B cell (primary cell): ENCODE measurements at regions not wholly inside any gene's neighbourhood (a gene's known extent, or its start where the extent isn't known, plus 50 kb on each side); places are given as distances from the start of the nearest gene placed in this dataset.

Experiments used
- ATAC-seq: fragments of 200-7000 bp; cut with Tn5 transposase; one replicate; pipeline ENCODE4 v1.10.0; 2021; ENCODE audit warnings: low read depth, mild to moderate bottlenecking, moderate number of reproducible peaks, moderate library complexity
- CTCF ChIA-PET: fragments of 350-600 bp; sonication (Branson Sonifier 250); formaldehyde crosslinking; loops from one replicate; lab custom pipeline; 2021; ENCODE audit warnings: antibody characterized with exemption, inconsistent platforms; lab: Charles Lee
- POLR2A ChIA-PET: fragments of 350-600 bp; sonication (Branson Sonifier 250); formaldehyde crosslinking; loops from one replicate; lab custom pipeline; 2021; ENCODE audit warnings: antibody characterized with exemption; lab: Charles Lee
- DNase-seq: peaks from one replicate; pipeline ENCODE4 v3.0.0; 2013
- H2AFZ ChIP-seq: 2 replicates; pipeline ENCODE4 v1.6.1; 2012; ENCODE audit warnings: mild to moderate bottlenecking, low read depth, low read length; ENCODE audit not compliant: insufficient read depth, poor library complexity, severe bottlenecking
- H3K27ac ChIP-seq, 2 donors: 1 replicate in 1 of 2; 2 replicates in 1 of 2; pipeline ENCODE4 v1.5.1; 2012 to 2013; ENCODE audit warnings: low read length in 2 of 2, mild to moderate bottlenecking in 2 of 2, moderate library complexity in 1 of 2
- H3K27me3 ChIP-seq, 4 experiments: fragments of 200-600 bp in 1 of 4; sonication (generic) in 1 of 4; replicated peaks in 1 of 4; 1 replicate in 2 of 4; 2 replicates in 2 of 4; pipeline versions ENCODE4 v1.6.1 to v1.7.0; 2013 to 2016; ENCODE audit warnings: low read length in 3 of 4, mild to moderate bottlenecking in 2 of 4, mixed read lengths in 1 of 4, moderate library complexity in 1 of 4; ENCODE audit not compliant: insufficient read depth in 4 of 4, control insufficient read depth in 3 of 4; ENCODE audit errors: control extremely low read depth in 1 of 4
- H3K36me3 ChIP-seq, 2 experiments: replicated peaks in 1 of 2; 1 replicate in 1 of 2; 2 replicates in 1 of 2; pipeline versions ENCODE4 v1.6.1 to v1.7.1; 2013; ENCODE audit warnings: low read length in 1 of 2; ENCODE audit not compliant: insufficient read depth in 2 of 2, control insufficient read depth in 1 of 2; ENCODE audit errors: control extremely low read depth in 1 of 2, extremely low read depth in 1 of 2
- H3K4me1 ChIP-seq, 2 donors: fragments of 200-600 bp in 1 of 2; sonication (generic) in 1 of 2; 1 replicate in 1 of 2; 2 replicates in 1 of 2; pipeline versions ENCODE4 v1.5.1 to v1.6.1; 2013 to 2017; ENCODE audit warnings: low read length in 2 of 2; ENCODE audit not compliant: control insufficient read depth in 2 of 2, insufficient read depth in 2 of 2
- H3K4me2 ChIP-seq: replicated peaks from 2 replicates; pipeline ENCODE3; 2012; ENCODE audit warnings: mild to moderate bottlenecking, low read depth, low read length; ENCODE audit not compliant: poor library complexity, severe bottlenecking
- H3K4me3 ChIP-seq, 5 experiments: fragments of 200-600 bp in 1 of 5; sonication (generic) in 1 of 5; 1 replicate in 3 of 5; 2 replicates in 2 of 5; pipeline versions ENCODE4 v1.5.1 to v1.7.0; 2011 to 2016; ENCODE audit warnings: low read length in 4 of 5, mild to moderate bottlenecking in 4 of 5, low read depth in 2 of 5, control low read depth in 1 of 5, moderate library complexity in 1 of 5; ENCODE audit not compliant: insufficient read depth in 1 of 5; ENCODE audit errors: control extremely low read depth in 1 of 5, extremely low read depth in 1 of 5
- H3K79me2 ChIP-seq: fragments of 200-600 bp; sonication (generic); one replicate; pipeline ENCODE4 v1.6.0; 2016; ENCODE audit warnings: low read length; ENCODE audit not compliant: control insufficient read depth, insufficient read depth
- H3K9ac ChIP-seq: fragments of 200-600 bp; sonication (generic); 2 replicates; pipeline ENCODE4 v1.6.1; 2017; ENCODE audit warnings: mild to moderate bottlenecking, low read length, moderate library complexity
- H3K9me3 ChIP-seq, 3 donors: one replicate each; pipeline versions ENCODE4 v1.6.1 to v1.7.1; 2013; ENCODE audit warnings: low read length in 2 of 3; ENCODE audit not compliant: control insufficient read depth in 2 of 3, insufficient read depth in 1 of 3; ENCODE audit errors: control extremely low read depth in 1 of 3
- H4K20me1 ChIP-seq: 2 replicates; pipeline ENCODE4 v1.6.0; 2012; ENCODE audit warnings: mild to moderate bottlenecking, low read length; ENCODE audit not compliant: insufficient read depth, control insufficient read depth, poor library complexity, severe bottlenecking
- H3K27ac Mint-ChIP-seq: one replicate; pipeline ENCODE4 v1.8.0; 2021; ENCODE audit warnings: mixed read lengths
- H3K27me3 Mint-ChIP-seq: one replicate; pipeline ENCODE4 v1.8.0; 2021; ENCODE audit warnings: mixed read lengths
- H3K4me1 Mint-ChIP-seq: one replicate; pipeline ENCODE4 v1.8.0; 2021; ENCODE audit warnings: mixed read lengths
- H3K4me3 Mint-ChIP-seq: one replicate; pipeline ENCODE4 v1.8.0; 2021; ENCODE audit warnings: mixed read lengths
- H3K9me3 Mint-ChIP-seq: one replicate; pipeline ENCODE4 v1.8.0; 2022; ENCODE audit warnings: mixed read lengths; ENCODE audit not compliant: insufficient read depth
- EZH2 ChIP-seq: IDR thresholded peaks from 2 replicates; pipeline ENCODE4 v1.6.1; 2012; ENCODE audit warnings: borderline replicate concordance, low read depth, mild to moderate bottlenecking, moderate library complexity, low read length; ENCODE audit not compliant: insufficient read depth, poor library complexity, severe bottlenecking
- WGBS: methylation state at CpG from one replicate; pipeline ENCODE4 v1.1.5; 2013; ENCODE audit warnings: missing lambda C conversion rate; ENCODE audit not compliant: insufficient coverage; 5-methylcytosine and 5-hydroxymethylcytosine counted together
- intact Hi-C: fragments of 100-400 bp; cut with micrococcal nuclease; formaldehyde crosslinking; loops from one replicate; pipeline ENCODE4 v1.10.0; 2022
- TF ChIP-seq, protein P1 (sequence below): fragments of 200-600 bp; IDR thresholded peaks from one replicate; pipeline ENCODE4 v1.8.0; 2022; ENCODE audit warnings: antibody characterized with exemption, mild to moderate bottlenecking

GRCh38 chr6:76789580-76789979 lies 673.7 kb downstream of the HTR1B start:
- H3K79me2 ChIP-seq, result no peaks in the 10 kb centered on the region
- H3K4me3 Mint-ChIP-seq, result no peak overlapping the region
- no peak for ATAC-seq
- no peak overlapping the region for H3K27ac ChIP-seq
- peaks cover 9% of the 10 kb centered on the region for H3K9me3 Mint-ChIP-seq
- H3K4me2 ChIP-seq, result no peak overlapping the region
- H4K20me1 ChIP-seq, result no peaks in the 10 kb centered on the region
- H3K27ac Mint-ChIP-seq, result no peak overlapping the region
- no peak overlapping the region for H2AFZ ChIP-seq
- no peaks in the 10 kb centered on the region for H3K27me3 ChIP-seq
- DNase-seq, result no peak
- ChIA-PET POLR2A (no interaction called here), CTCF (no interaction called here)
- 74% methylated on average over 3 of the region's 3 CpGs for WGBS
- no peaks in the 10 kb centered on the region for H3K27me3 Mint-ChIP-seq
- H3K9me3 ChIP-seq, result peaks cover 0 to 5% (median 0%) of the 10 kb centered on the region in 3 donors
- no peak overlapping the region for H3K9ac ChIP-seq
- TF ChIP-seq, protein P1, sequence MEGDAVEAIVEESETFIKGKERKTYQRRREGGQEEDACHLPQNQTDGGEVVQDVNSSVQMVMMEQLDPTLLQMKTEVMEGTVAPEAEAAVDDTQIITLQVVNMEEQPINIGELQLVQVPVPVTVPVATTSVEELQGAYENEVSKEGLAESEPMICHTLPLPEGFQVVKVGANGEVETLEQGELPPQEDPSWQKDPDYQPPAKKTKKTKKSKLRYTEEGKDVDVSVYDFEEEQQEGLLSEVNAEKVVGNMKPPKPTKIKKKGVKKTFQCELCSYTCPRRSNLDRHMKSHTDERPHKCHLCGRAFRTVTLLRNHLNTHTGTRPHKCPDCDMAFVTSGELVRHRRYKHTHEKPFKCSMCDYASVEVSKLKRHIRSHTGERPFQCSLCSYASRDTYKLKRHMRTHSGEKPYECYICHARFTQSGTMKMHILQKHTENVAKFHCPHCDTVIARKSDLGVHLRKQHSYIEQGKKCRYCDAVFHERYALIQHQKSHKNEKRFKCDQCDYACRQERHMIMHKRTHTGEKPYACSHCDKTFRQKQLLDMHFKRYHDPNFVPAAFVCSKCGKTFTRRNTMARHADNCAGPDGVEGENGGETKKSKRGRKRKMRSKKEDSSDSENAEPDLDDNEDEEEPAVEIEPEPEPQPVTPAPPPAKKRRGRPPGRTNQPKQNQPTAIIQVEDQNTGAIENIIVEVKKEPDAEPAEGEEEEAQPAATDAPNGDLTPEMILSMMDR, result no peak
- TF ChIP-seq EZH2, result no peak
- no peaks in the 10 kb centered on the region for H3K36me3 ChIP-seq
- H3K4me3 ChIP-seq, result no peak overlapping the region
- H3K4me1 ChIP-seq, result no peaks in the 10 kb centered on the region
- intact Hi-C loops, result no loop called here
- no peaks in the 10 kb centered on the region for H3K4me1 Mint-ChIP-seq

DNA sequence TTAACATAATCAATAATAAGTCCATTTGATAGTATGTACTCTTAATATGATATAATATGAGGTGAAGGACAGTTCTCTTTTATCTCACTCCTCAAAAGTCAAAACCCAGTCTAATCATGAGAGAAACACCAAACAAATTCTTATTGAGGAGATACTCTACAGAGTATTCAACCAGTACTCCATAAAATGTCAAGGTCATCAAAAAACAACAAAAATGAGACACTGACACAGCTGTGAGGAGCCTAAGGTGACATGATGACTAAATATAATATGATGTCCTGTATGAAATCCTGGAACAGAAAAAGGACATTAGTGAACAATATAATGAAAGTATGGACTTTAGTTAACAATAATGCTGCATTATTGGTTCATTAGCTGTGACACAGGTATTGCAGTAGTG lies 675.1 kb downstream of the HTR1B start:
- Histone ChIP-seq H3K4me1 (no peaks in the 10 kb centered on the region), H3K9ac (no peak overlapping the region), H4K20me1 (no peaks in the 10 kb centered on the region), H3K27me3 (no peaks in the 10 kb centered on the region), H2AFZ (no peak overlapping the region), H3K4me2 (no peak overlapping the region), H3K27ac (no peak overlapping the region), H3K4me3 (no peak overlapping the region), H3K79me2 (no peaks in the 10 kb centered on the region), H3K36me3 (no peaks in the 10 kb centered on the region), H3K9me3 (peaks cover 0 to 5% (median 0%) of the 10 kb centered on the region in 3 donors)
- intact Hi-C loops, result no loop called here
- ATAC-seq, result no peak
- ChIA-PET CTCF (no interaction called here), POLR2A (no interaction called here)
- no peaks in the 10 kb centered on the region for H3K27me3 Mint-ChIP-seq
- H3K27ac Mint-ChIP-seq, result no peak overlapping the region
- H3K4me3 Mint-ChIP-seq, result no peak overlapping the region
- peaks cover 9% of the 10 kb centered on the region for H3K9me3 Mint-ChIP-seq
- DNase-seq, result no peak
- no peaks in the 10 kb centered on the region for H3K4me1 Mint-ChIP-seq
- no peak for TF ChIP-seq EZH2
- TF ChIP-seq, protein P1, result no peak
